Glomerular endothelial cell (primary cell): ENCODE measurements at regions not wholly inside any gene's neighbourhood (a gene's known extent, or its start where the extent isn't known, plus 50 kb on each side); places are given as distances from the start of the nearest gene placed in this dataset.
"Not testable (repeated sequence)": the region's sequence is repeated elsewhere in the genome, so short reads cannot be mapped to it uniquely, and the experiment has no call there.

ENCODE experiments used
- DNase-seq: peaks from one replicate; pipeline ENCODE4 v3.0.0-alpha.2; 2011; ENCODE audit warnings: low read depth, low spot score; ENCODE audit errors: extremely low read depth

DNA sequence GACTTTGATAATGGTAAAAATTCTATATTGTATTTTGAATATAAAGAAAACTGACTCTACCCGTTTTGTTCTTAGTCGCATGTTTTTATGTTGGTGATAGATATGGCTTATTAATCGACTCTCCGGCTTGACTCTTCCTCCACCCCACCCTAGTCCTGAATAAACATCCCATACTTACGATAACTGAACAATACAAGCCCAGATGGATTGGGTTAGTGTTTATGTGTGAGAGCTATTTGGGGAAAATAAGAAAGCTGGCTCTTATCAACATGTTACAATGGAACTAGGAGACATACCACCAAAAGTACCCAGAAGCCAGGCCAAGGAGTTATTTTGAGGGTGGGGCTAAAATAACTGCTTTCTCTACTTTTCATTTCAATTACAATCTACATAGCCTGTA lies 796.3 kb downstream of the DIAPH3 start:
- no peak for DNase-seq

- DNase-seq, result no peak
Observed at GRCh38 chr13:59367904-59368303, 795.8 kb downstream of the DIAPH3 start.

GRCh38 chr13:59368693-59369092 lies 795.0 kb downstream of the DIAPH3 start:
- DNase-seq, result no peak

DNA sequence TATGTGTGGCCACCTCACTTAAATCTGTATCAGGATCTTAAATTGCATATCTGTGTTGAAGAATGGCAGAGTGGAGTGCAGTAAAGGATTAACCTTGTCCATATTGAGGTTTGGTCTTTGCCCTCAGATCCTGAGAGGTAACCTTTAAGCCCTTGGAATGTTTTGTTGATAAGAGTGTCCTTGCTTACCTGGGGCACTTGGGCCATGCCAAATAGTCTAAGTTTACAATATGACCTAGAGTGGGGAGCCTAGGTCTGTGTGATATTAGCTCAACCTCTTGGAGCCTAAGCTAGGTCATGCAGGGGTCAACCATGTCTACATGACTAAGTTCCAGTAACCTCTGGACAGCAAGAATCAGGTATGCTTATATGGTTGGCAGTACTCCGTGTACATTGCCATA lies 792.5 kb downstream of the DIAPH3 start:
- no peak for DNase-seq

GRCh38 chr13:59373341-59373740 lies 790.4 kb downstream of the DIAPH3 start:
- DNase-seq, result no peak

DNA sequence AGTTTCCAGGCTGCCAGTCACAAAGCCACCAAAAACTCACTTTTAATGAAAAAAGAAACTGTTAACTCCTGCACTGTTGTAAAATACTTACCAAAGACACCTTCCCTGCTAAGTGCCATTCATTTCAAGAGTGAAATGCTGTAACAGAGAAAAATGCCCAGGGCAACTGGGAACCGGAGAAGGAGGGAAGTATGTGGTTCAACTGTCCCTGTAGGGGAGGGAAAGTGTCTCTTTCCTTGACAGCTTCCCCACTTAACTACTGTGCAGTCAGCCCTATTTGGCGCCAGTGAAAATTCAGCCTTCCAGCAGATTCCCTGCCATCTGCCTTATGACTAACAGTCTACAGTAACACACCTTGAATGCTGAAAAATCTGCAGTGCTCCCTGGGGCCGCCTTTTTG lies 789.0 kb downstream of the DIAPH3 start:
- no peak for DNase-seq

DNA sequence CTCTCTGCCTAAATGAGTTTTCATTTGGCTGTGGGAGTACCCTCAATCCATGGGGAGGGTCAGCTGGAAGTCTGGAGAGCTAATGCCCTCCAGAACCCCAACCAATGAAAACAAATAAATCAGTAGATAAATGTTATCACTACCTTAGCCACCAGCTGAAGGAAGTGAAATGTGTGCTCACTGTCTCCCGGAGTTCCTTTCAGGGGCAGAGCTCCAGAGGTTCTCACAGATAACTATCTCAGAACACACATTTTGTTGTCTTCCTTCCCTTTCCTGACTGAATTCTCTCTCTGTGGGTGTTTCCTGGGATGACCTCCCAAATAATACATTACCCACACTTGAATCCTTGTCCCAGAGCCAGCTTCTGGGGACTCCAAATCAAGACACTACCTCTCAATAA lies 779.6 kb downstream of the DIAPH3 start:
- no peak for DNase-seq

DNA sequence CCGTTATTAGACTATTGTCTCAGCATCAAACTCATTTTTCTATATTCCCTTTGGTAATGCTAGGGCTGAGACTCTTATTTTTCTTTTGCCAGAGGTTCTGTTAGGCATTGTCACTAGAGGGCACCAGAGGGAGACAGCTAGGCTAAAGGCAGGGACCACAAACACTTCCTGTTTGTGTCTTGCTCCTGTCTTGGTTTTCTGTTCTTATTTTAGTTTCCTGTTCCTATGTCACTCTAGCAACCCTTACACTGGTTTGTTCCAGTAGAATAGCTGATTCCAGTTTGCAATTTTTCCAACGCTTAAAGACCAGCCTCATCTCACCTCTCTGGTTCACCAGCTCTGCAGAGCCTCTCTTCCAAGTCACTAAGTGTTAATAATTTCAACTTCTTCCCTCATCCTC lies 772.0 kb downstream of the DIAPH3 start:
- DNase-seq, result peak; percentile 72

DNA sequence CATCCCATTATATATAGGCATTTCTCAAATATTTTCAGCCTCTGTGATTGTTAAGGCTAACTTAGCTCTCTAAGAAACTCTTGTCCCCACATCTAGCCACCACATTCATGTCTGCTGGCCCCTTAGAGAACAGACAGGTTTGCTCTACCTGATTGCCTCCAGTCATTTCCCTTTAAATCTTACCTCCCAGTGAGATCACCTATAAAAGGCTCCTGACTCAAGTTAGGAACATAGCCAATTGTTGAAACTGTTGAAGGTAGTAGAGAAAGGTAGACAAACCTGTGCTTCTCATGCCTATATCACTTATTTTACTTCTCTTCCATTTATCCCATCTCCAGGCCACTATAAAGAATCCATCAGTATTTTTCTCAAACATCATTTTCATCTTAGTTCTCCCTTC lies 771.4 kb downstream of the DIAPH3 start:
- no peak for DNase-seq

DNA sequence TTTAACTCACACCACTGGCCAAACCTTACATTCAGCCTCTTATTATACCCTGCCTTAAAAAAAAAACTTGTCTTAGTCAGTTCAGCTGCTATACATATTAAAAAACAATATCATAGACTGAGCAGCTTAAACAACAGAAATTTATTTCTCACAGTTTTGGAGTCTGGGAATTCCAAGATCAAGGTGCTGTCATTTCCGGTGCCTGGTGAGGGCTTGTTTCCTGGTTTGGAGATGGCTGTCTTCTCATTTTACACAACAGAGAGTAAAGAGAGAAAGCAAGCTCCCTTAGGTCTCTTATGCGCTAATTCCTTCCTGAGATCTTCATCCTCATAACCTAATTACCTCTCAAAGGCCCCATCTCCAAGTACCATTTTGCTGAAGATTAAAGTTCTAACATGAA lies 769.2 kb downstream of the DIAPH3 start:
- DNase-seq, result no peak

GRCh38 chr13:59398127-59398526 lies 765.6 kb downstream of the DIAPH3 start:
- DNase-seq, result no peak

- no peak for DNase-seq
Observed at GRCh38 chr13:59398661-59399060, 765.1 kb downstream of the DIAPH3 start.

GRCh38 chr13:59399513-59399912 lies 764.2 kb downstream of the DIAPH3 start:
- no peak for DNase-seq

DNA sequence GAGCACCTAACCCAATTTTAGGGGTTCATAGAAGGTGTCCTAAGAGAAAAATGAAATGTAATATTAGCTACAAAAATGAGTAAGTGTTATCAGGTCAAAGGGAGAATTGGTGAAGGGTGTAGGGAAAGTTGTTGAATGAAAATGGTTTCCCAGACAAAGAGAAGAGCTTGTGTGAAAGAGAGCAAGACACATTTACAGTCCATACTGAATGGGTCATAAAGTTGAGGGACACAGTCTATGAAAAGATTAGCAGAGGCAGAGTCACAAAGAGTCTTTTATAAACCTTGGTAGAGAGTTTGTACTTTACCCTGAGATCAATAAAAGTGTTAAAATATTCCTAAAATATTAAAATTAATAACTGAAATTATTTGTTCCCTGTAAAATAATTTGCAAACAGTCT lies 759.4 kb downstream of the DIAPH3 start:
- no peak for DNase-seq

DNA sequence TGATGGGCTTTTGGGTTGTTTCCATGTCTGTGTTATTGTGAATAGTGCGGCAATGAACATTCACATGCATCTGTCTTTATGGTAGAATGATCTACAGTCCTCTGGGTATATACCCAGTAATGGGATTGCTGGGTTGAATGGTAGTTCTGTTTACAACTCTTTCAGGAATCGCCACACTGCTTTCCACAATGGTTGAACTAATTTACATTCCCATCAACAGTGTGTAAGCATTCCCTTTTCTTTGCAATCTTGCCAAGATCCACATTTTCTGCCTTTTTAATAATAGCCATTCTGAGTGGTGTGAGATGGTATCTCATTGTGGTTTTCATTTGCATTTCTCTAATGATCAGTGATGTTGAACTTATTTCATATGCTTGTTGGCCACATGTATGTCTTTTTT lies 756.5 kb downstream of the DIAPH3 start:
- not testable (repeated sequence) for DNase-seq

DNA sequence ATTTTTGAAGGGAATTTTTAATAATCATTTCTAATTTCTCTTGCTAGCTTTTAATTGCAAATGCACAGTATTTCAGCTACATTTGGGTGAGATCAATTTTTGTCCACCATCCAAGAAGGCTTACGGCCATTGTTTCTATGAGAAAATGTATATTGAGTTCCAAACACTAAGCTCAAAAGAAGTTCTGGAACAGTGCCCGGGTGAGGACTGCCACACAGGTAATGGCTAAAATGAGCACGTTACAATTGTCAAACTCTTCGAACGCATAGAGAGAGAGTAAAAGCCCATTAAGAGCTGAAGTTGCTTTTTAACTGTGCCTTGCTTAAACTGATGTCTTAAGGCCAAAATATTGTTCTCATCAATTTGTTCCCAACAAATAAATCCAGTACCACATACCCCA lies 755.0 kb downstream of the DIAPH3 start:
- DNase-seq, result no peak

- no peak for DNase-seq
Observed at GRCh38 chr13:59409211-59409610, 754.5 kb downstream of the DIAPH3 start.

- DNase-seq, result no peak
Observed at GRCh38 chr13:59409634-59410200, 754.0 kb downstream of the DIAPH3 start.

GRCh38 chr13:59413126-59413525 lies 750.6 kb downstream of the DIAPH3 start:
- DNase-seq, result no peak

DNA sequence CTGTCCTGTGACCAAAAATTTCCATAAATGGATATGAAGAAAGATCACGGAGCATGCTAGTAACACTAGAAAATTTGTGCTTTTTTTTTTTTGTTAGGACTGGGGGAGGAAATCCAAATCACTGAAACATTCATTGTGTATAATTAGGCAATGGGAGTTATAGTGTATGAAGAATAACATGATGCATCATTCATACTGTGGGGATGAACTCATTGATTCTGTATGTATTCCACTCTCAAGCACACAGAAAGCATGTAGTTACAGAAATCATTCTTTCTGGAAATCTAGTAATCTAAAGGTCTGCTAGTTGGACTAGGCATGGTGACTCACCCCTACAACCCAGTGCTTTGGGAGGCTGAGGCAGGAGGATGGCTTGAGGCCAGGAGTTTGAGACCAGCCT lies 749.7 kb downstream of the DIAPH3 start:
- DNase-seq, result no peak

GRCh38 chr13:59415498-59415897 lies 748.2 kb downstream of the DIAPH3 start:
- no peak for DNase-seq

GRCh38 chr13:59416561-59416960 lies 747.2 kb downstream of the DIAPH3 start:
- DNase-seq, result no peak

- DNase-seq, result no peak
Observed at GRCh38 chr13:59422646-59423045, 741.1 kb downstream of the DIAPH3 start.
